ENCODE measurements at regions not wholly inside any gene's neighbourhood (a gene's known extent, or its start where the extent isn't known, plus 50 kb on each side); places are given as distances from the start of the nearest gene placed in this dataset.

DNA sequence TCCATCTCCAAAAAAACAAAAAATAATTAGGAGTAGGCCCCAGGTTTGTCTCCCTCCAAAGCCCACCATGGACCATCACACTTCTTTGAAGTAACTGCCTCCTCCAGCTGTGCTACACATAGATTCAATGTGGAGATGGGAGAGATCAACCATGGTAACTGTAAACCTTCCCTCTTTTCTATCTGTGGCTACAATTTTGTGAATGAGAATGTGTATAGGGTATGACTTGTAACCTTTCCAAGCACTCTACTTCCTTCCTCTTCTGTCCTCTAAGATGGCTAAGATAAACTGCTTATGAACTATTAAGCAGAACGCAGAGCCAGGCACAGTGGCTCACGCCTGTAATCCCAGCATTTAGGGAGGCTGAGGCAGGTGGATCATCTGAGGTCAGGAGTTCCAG lies 55.5 kb upstream of the ATP11B start:
- no peak overlapping the region for H3K4me2 ChIP-seq (ENCODE audit: low read length)
- H4K20me1 ChIP-seq (ENCODE audit: insufficient read depth, low read length) = no peaks in the 10 kb centered on the region
- DNase-seq (ENCODE audit: low read depth) (no peak), FAIRE-seq (no peak)
- H3K27me3 Mint-ChIP-seq (ENCODE audit: low read depth, unreplicated experiment) = peaks cover 5% of the 10 kb centered on the region
- no peak overlapping the region for H2AFZ ChIP-seq (ENCODE audit: low read depth, low read length)
- peaks cover 5% of the 10 kb centered on the region for H3K4me1 Mint-ChIP-seq (ENCODE audit: low read depth, unreplicated experiment)
- no peak overlapping the region for H3K4me3 ChIP-seq (ENCODE audit: insufficient read depth, low read depth, low read length)
- TF ChIP-seq, protein P1, sequence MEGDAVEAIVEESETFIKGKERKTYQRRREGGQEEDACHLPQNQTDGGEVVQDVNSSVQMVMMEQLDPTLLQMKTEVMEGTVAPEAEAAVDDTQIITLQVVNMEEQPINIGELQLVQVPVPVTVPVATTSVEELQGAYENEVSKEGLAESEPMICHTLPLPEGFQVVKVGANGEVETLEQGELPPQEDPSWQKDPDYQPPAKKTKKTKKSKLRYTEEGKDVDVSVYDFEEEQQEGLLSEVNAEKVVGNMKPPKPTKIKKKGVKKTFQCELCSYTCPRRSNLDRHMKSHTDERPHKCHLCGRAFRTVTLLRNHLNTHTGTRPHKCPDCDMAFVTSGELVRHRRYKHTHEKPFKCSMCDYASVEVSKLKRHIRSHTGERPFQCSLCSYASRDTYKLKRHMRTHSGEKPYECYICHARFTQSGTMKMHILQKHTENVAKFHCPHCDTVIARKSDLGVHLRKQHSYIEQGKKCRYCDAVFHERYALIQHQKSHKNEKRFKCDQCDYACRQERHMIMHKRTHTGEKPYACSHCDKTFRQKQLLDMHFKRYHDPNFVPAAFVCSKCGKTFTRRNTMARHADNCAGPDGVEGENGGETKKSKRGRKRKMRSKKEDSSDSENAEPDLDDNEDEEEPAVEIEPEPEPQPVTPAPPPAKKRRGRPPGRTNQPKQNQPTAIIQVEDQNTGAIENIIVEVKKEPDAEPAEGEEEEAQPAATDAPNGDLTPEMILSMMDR (IDR thresholded peaks at IDR 0.05; ENCODE audit: insufficient read depth, low read depth, low read length) = no peak
- TF ChIP-seq EZH2 (IDR thresholded peaks at IDR 0.05; ENCODE audit: insufficient read depth, low read length) = no peak
- no peaks in the 10 kb centered on the region for H3K79me2 ChIP-seq (ENCODE audit: insufficient read depth, low read length)
- no peak overlapping the region for H3K27ac ChIP-seq (ENCODE audit: low read depth, low read length)
- no peaks in the 10 kb centered on the region for H3K36me3 Mint-ChIP-seq (ENCODE audit: low read depth, unreplicated experiment)
- H3K27me3 ChIP-seq (ENCODE audit: insufficient read depth, low read length) = no peaks in the 10 kb centered on the region
- H3K4me1 ChIP-seq (ENCODE audit: insufficient read depth, low read length) = no peaks in the 10 kb centered on the region
- no peak overlapping the region for H3K27ac Mint-ChIP-seq (ENCODE audit: unreplicated experiment)
- no peaks in the 10 kb centered on the region for H3K9me3 Mint-ChIP-seq (ENCODE audit: unreplicated experiment)
- H3K36me3 ChIP-seq (ENCODE audit: insufficient read depth, low read length) = no peaks in the 10 kb centered on the region
- no peak overlapping the region for H3K4me3 Mint-ChIP-seq (ENCODE audit: unreplicated experiment)
- no peaks in the 10 kb centered on the region for H3K9me3 ChIP-seq (ENCODE audit: insufficient read depth, low read depth, low read length)
- no peak overlapping the region for H3K9ac ChIP-seq (ENCODE audit: low read length)

DNA sequence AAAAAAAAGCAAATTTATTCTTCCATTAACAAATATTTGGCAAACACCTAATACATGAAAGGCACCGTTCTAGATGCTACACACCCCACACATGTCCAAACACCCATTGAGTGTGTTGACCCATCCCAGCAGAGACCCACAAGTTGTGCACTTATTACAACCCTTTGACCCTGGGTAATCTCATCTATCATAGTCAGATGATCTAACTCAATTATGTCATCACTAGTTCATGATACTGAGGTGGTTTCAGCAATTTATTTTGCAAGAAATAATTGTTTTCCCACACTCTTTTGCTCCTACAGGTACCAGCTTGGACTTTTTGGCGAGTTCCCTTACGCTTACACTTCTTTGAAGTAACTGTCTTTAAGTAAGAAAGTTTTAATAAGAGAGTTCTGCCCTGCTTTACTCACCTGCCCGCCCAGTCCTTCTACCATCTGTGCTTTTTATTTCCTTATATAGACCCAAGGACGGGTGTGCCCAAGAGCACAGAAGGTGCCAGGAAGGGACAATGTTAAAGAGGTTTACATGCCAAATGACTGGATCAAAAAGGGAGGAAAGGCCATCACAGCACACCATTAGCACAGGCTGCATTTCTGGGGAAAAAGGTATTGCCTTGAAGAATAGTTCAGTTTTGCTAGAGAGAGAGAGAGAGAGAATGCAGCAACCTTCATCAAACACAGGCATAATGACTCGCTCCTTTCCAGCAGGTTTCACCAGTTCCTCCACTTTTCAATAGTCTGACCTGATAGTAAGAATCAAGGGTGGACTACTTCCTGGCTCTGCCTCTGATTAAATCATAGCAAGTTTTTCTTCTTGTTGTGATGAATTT lies 54.5 kb upstream of the ATP11B start:
- H3K9ac ChIP-seq (ENCODE audit: low read length) = no peak overlapping the region
- no peaks in the 10 kb centered on the region for H4K20me1 ChIP-seq (ENCODE audit: insufficient read depth, low read length)
- H3K27ac Mint-ChIP-seq (ENCODE audit: unreplicated experiment) = no peak overlapping the region
- H3K9me3 ChIP-seq (ENCODE audit: insufficient read depth, low read depth, low read length) = no peaks in the 10 kb centered on the region
- no peak for FAIRE-seq
- H3K27me3 Mint-ChIP-seq (ENCODE audit: low read depth, unreplicated experiment) = peaks cover 5% of the 10 kb centered on the region
- no peak for TF ChIP-seq EZH2 (IDR thresholded peaks at IDR 0.05; ENCODE audit: insufficient read depth, low read length)
- TF ChIP-seq, protein P1 (IDR thresholded peaks at IDR 0.05; ENCODE audit: insufficient read depth, low read depth, low read length) = no peak
- H3K36me3 Mint-ChIP-seq (ENCODE audit: low read depth, unreplicated experiment) = no peaks in the 10 kb centered on the region
- H3K4me1 ChIP-seq (ENCODE audit: insufficient read depth, low read length) = no peaks in the 10 kb centered on the region
- DNase-seq (ENCODE audit: low read depth) = no peak
- H3K4me3 Mint-ChIP-seq (ENCODE audit: unreplicated experiment) = no peak overlapping the region
- H3K9me3 Mint-ChIP-seq (ENCODE audit: unreplicated experiment) = no peaks in the 10 kb centered on the region
- no peaks in the 10 kb centered on the region for H3K79me2 ChIP-seq (ENCODE audit: insufficient read depth, low read length)
- no peak overlapping the region for H3K27ac ChIP-seq (ENCODE audit: low read depth, low read length)
- no peaks in the 10 kb centered on the region for H3K36me3 ChIP-seq (ENCODE audit: insufficient read depth, low read length)
- H3K27me3 ChIP-seq (ENCODE audit: insufficient read depth, low read length) = no peaks in the 10 kb centered on the region
- no peak overlapping the region for H3K4me2 ChIP-seq (ENCODE audit: low read length)
- no peak overlapping the region for H2AFZ ChIP-seq (ENCODE audit: low read depth, low read length)
- H3K4me1 Mint-ChIP-seq (ENCODE audit: low read depth, unreplicated experiment) = peaks cover 5% of the 10 kb centered on the region
- no peak overlapping the region for H3K4me3 ChIP-seq (ENCODE audit: insufficient read depth, low read depth, low read length)

DNA sequence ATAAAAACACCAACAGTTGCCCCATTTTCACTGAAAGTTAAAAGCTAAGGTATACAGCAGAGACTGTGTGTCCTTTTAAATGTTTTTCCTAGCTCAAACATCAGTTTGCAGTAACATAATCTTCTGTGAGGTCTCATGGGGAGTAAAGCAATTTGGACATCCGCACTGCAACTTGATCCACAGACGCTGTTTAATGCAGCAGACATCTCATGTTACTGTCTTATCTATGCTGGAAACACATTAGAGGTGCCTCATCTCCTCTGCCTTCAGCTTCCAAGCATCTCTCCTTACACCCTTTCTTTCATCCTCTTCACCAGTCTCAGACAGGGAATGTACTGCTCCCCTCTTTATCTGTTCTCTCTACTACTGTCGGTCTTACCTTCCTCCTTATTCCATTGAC lies 53.7 kb upstream of the ATP11B start:
- H3K27ac Mint-ChIP-seq (ENCODE audit: unreplicated experiment) = no peak overlapping the region
- no peaks in the 10 kb centered on the region for H3K27me3 ChIP-seq (ENCODE audit: insufficient read depth, low read length)
- no peak overlapping the region for H3K9ac ChIP-seq (ENCODE audit: low read length)
- no peak overlapping the region for H3K4me3 Mint-ChIP-seq (ENCODE audit: unreplicated experiment)
- peaks cover 5% of the 10 kb centered on the region for H3K27me3 Mint-ChIP-seq (ENCODE audit: low read depth, unreplicated experiment)
- H3K4me2 ChIP-seq (ENCODE audit: low read length) = peak overlapping the region; percentile 5
- H3K79me2 ChIP-seq (ENCODE audit: insufficient read depth, low read length) = no peaks in the 10 kb centered on the region
- H2AFZ ChIP-seq (ENCODE audit: low read depth, low read length) = no peak overlapping the region
- FAIRE-seq (no peak), DNase-seq (ENCODE audit: low read depth) (peak; percentile 49)
- H4K20me1 ChIP-seq (ENCODE audit: insufficient read depth, low read length) = no peaks in the 10 kb centered on the region
- no peak overlapping the region for H3K4me3 ChIP-seq (ENCODE audit: insufficient read depth, low read depth, low read length)
- no peak overlapping the region for H3K27ac ChIP-seq (ENCODE audit: low read depth, low read length)
- H3K4me1 ChIP-seq (ENCODE audit: insufficient read depth, low read length) = no peaks in the 10 kb centered on the region
- no peaks in the 10 kb centered on the region for H3K36me3 Mint-ChIP-seq (ENCODE audit: low read depth, unreplicated experiment)
- H3K9me3 ChIP-seq (ENCODE audit: insufficient read depth, low read depth, low read length) = no peaks in the 10 kb centered on the region
- no peaks in the 10 kb centered on the region for H3K36me3 ChIP-seq (ENCODE audit: insufficient read depth, low read length)
- no peak for TF ChIP-seq EZH2 (IDR thresholded peaks at IDR 0.05; ENCODE audit: insufficient read depth, low read length)
- TF ChIP-seq, protein P1 (IDR thresholded peaks at IDR 0.05; ENCODE audit: insufficient read depth, low read depth, low read length) = no peak
- no peaks in the 10 kb centered on the region for H3K9me3 Mint-ChIP-seq (ENCODE audit: unreplicated experiment)
- H3K4me1 Mint-ChIP-seq (ENCODE audit: low read depth, unreplicated experiment) = peaks cover 5% of the 10 kb centered on the region

Measured in astrocyte (in vitro differentiated cells and primary cell).